GM19438 (cell line): ENCODE measurements at regions not wholly inside any gene's neighbourhood (a gene's known extent, or its start where the extent isn't known, plus 50 kb on each side); places are given as distances from the start of the nearest gene placed in this dataset.

Experiments used
- ATAC-seq: cut with Tn5 transposase; IDR thresholded peaks from one replicate; pipeline ENCODE4 v1.9.1; 2021; ENCODE audit warnings: low read depth; ENCODE audit not compliant: unreplicated experiment

DNA sequence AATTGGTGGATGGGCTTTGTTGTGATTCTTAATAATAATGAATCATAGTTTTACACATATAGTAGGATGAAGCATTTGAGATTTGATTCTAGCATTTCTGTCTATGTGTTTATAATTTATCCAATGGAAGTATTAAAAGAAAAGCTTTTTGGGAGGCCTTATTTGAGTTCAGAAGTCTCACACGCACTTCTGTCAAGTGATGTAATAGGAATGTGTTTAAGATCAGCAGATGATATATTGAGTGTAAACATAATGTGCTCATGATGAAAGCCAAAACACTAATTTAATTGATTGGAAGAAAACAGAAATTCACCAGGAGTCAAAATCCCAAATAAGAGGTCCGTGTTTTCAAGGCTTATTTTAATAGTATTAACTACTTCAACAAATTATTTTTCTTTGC is 435.6 kb upstream of the HSF2 start:
- ATAC-seq: no peak

DNA sequence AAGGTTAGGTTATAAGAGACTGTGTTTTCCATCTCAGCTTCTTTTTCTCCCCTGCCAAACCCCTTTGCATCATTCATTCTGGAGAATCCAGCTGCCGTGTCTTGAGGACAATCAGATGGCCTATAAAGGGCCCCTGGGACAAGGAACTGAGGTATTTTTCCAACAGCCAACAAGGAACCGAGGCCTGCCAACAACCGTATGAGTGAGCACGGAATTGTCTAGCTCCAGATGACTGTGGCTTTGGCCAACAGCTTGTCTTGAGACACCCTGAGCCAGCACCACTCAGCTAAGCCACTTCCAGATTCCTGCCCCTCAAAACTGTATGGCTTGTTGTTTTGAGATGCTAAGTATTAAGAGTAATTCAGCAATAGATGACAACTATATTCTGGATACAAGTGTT is 433.7 kb upstream of the HSF2 start:
- ATAC-seq: no peak

DNA sequence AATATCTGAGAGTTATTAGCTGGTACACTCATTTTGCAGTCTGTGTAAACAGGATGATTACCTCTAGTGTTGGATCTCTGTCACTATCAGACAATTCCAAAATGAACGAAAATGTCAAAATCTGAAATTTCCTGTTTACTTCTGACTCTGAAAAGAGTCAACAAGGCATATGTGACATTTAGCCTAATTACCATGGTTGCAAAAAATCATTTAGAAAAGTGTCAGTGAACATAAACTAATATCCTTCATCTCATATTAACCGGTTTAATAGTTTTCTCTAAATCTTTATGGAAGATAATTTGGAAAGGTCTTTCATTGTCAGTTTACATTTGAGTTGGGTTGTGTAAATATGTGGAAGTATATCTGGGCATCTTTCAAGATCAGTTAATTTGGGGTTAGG is 431.8 kb upstream of the HSF2 start:
- ATAC-seq: no peak

DNA sequence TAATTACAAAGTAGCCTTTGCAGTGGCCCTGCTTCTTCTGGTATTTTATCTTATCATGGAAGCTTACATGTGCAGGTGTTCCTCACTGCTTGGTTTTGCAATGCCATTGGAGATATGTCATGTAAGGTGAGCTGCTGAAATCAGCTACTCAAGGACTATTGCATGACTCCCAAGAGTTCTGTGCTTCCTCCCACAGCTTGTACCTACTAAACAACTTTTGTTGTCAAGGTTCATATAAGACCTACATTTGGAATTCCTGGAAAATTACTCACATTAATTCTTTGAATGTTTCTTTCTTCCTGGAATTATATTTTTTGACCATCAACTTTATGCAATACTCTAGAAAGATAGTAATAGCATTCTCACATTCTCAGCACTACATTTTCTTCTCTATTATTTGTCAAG is 427.5 kb upstream of the HSF2 start:
- no peak for ATAC-seq

DNA sequence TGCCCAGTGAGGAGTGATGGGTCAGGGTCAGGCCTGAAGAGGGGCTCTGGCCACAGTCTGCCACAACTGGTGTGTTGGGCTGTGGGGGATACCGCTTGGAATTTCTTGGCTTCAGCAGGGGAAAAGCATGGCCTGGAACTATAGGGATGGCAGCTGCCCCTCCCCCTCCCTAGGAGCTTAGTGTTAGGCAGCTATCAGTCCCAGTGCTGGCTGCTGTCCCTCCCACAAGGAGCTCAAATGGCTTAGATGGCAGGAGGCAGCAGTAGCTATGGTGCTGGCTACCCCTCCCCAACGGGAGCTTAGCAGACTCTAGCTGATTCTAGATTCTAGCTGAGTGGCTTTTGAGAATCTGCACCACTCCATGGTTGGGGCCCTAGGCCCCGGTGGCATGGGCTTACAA is 414.5 kb upstream of the HSF2 start:
- ATAC-seq: no peak

DNA sequence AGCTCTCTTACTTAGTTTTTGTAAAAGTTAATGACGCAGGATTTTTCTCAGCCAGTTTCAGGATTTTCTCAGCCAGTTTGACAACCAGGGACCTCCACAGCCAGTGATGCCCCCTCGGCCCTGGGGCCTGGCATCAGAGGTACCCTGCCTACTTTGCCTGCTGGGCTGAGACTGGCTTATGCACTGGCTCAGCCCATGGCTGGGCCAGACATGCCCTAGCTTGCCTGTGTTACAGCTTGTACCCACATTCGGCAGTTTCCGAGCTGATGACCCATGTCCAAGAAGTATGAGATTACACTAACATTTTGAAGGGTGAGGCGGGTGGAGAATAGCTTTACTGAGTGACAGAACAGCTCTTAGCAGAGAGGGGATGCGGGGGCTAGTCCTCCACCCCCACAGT is 406.1 kb upstream of the HSF2 start:
- no peak for ATAC-seq

DNA sequence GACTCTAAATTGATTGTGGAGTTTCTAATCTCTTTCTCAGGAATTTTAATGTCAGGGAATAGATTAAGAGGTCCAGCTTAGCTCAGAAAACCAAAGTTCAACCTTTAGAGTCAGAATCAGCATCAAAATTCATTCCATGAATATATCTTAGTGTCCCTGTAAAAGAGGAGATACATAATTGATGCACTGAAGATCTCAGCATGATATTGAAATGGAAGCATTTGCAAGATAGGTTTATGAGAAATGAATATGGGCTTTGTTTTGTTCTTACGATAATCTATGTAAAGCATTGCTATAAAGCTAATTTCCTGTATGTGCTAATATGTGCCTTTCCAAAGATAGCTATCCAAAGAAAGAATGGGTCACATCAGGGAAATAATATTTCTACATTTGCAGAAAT is 404.5 kb upstream of the HSF2 start:
- ATAC-seq: no peak

DNA sequence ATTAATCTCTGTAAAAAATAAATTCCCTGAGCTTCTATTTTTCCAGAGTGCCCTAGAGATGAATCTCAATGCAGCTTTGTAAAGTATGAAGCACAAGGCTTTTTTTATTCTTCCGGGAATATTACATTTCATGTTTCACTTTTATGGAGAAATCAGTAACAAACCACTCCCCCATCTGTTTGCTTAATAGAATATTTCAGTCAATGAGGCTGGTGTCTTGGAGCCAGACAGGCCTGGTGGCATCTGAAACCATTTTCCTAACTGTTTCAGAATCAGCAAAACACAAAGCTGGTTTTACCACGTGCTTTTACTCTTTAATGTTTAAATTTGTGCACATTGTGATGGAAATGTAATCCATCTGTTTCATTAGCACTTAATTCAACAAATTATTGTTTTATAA is 400.8 kb upstream of the HSF2 start:
- no peak for ATAC-seq

DNA sequence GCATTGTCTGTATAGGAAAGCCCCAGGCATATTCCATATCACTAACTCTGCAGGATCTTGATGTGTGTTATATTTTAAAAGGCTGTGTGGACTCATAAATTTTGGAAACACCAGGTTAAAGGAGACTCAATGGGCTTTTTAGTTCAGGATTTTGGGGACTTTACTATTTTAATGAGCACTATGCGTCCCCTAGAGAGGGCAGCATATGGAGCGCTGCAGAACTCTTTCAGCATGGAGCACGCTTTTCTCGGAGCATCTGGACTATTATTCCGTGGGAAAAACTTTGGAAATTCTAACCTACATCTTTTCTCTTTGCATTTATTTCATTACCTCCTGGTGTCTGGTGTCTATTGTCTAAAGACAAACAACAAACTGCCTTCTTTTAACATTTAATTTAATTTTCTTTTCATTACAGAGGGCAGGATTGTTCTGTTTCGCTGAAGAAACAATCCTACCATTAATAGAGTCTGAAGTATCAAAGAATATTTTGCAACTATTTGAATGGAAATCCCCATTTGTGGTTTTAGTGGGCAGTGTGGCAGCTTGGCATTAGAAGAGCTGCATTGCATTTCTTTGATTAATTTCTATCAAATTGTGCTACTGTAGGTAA is 399.9 kb upstream of the HSF2 start:
- no peak for ATAC-seq

DNA sequence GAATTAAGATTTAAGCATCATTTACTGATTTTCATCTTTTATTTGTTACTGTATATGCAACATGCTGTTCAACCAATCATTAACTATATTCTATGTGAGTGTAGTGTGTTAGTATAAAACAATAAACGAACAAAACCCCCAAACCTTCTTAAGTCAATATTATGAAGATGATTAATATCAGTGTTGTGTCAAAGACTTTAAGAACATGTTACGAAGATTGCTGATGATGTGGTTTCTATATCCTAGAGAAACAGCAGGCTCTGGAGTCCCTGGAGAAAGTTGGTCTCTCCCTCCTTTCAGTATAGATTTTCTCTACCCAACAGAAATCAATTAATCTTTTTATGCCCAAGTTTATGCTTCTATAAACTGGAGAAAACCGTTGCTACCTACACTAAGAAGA is 393.8 kb upstream of the HSF2 start:
- no peak for ATAC-seq

DNA sequence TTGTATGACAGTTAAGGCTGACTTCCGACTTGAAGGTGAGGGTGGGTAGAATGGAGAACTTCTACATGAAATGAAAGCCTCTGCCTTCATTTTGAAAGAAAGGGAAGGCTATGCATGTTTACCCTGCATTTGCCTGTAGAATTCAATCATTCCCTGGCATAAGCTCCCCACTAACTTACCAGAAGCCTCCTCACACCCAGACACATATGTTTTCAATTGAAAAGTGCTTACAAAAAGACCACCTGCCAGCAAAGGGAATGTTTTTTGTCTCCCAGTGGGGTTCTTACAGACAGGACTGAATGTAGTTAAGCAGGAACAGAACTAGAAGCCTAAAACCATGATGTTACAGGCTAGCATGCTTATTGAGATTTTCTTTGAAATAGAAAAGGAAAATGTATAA is 392.1 kb upstream of the HSF2 start:
- ATAC-seq: no peak

DNA sequence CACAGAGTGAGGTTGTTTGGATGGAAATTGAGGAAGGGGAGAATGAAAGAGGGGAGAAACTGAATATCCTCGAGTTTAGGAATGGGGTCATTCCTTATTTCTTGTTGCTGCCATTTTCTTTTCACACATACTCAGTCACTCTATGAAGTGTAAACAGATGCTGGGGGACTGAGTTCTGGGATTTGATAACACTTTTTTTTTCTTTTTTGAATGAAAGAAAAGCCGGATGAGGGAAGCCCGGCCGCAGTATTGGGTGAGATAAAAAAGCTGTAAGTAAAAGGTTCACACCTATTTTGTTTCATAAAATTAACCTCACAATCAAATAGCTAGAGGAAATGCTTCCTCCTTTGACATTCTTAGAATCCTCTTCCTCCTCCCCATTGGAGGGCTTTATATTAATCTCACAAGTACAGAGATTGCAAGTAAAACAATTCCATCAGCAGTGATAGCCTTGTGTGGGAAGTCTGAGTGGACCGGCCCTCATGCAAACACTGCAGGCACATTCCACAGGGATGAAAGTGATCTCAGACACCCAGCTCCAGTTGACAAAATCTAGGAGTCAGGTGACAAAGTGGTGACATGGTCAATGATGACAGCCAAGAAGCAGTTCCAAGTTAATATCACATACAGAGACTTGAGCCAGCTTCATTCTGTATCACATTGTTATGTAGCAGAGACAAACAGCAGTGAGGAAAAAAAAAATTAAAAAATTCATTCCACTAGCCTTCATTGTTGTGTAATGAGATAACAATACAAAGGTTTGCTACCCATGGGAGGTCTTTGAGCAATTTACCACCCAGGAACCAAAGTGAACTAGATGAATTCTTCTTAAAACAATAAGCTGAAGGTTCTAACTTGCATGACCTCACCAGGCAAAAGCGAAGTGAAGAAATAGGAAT is 391.1 kb upstream of the HSF2 start:
- ATAC-seq: no peak

DNA sequence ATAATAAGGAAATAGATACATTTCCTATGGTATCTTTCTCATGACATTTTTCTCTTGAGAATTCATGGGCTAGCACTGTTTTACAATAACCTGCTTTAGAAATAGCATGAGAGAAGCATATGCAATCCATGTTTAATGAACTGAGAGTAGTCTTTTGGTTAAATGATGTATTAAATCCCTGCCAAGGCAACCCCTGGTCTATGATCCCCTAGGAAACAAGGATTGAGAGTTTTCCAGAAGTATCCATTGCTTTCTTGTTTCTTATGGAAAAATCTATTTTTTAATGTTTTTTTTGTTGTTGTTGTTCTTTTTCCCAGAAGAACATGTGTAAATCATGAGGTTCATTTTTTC is 390.5 kb upstream of the HSF2 start:
- no peak for ATAC-seq

DNA sequence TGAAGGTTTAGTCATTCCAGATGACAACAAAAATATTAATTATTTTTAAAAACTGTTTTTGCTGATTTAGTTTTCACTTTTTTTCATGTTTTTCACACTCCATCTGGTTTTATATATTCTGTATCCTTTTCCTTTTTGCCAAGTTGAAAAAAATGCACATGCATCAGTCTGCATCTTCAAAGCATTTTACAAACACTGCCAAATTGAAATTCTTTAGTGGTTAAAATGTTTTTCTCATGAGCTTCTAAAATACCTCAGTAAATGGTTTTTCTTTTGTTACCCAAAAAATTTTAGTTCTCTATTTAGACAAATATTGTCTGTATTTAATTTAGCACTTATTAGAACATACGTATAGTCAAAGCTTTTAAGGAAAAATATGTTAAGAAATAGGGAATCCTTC is 386.9 kb upstream of the HSF2 start:
- ATAC-seq: no peak

DNA sequence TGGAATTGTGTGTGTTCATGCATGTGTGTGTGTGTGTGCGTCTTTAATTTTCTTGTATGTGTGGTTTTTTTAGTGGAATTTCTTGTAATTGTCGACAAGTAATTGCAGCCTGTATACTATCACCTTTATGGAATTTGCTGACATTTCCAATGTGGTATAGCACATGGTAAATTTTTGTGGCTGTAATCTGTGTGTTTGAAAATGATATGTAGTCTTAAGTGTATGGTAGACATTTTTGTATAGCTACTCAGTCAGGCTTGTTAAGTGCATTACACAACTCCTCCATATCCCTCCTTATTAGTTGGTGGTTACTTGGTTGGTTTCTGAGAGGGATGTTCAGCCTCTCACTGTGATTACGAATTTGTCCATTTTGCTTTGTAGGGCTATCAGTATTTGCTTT is 384.5 kb upstream of the HSF2 start:
- no peak for ATAC-seq

DNA sequence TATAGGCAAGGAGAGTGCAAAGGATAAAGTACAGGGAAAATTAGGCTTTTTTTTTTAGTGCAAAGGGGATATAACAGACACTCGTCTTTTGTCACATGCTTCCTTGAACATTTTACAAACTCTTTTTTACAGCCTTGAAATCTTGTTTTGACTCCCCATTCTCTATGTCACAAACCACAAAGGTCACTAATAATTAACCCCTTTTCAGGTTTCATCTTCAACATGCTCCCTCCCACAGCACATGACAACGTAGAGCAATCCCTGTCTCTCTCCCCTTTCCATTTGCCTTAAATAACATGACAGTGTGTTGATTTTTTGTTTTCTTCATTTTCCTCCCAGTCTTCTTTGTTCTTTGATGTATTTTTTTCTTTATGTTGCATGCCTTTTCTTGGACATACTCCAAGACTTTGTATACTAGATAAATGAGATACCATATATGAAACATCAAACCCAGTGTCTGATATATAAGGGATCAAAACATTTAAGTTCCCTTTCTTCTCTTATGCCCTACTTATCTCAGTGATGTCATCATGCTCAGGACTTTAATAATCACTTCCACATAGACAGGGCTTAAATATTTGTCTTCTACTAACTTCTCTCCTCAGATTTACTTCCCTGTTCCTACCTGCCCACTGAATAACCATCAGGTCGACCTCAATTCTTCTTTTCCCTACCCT is 378.7 kb upstream of the HSF2 start:
- peak; percentile 95 for ATAC-seq

DNA sequence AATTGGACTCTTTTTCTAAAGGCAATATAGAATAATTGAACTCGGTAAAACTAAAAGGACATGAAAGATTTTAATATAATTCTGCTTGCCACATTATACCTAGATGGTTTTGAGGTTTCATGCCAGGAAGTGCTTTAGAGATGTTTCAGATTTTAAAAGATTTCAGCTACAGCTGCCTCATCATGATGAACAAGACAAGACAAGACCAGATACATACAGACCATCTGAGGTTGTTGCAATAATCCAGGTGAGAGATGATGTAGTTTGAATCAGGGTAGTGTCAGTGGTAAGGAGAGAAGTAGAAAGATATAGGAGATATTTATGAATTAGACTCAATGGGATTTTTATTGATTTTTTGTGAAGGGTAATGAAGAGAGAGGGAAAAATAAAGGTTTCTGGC is 374.3 kb upstream of the HSF2 start:
- no peak for ATAC-seq

DNA sequence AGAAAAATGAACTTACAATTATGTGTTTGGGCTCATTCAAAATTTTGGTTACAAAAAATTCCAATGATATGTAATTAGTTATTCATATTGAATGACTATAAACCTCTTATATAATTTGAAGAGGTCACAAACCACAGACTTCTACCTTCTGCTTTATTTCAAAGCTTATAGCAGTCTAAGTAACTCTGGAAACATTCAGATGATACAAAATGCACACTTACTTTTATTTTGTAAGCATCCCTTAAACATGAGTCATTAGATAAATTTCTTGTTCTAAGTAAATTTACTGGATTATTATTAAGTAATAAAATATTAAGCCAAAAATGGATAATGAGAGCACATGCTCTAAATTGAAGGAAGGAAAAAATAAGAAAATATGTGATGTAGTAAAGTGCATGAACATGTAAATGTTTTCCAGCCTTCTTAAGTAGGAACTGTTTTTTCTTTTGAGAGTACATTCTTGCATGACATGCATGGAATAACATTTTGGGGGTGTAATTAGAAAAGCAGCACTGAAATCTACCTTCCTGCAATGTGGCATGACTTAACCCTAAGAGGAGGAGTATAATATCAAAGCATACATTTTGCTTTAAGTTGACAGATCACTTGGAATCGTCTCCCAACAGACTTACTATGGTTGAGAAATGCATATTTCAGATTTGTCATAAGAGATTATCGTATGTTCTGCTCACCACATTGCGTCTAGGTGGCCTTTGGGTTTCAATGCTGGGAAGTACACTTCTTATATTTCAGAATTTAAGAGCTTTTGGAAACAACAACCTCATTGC is 372.7 kb upstream of the HSF2 start:
- no peak for ATAC-seq

DNA sequence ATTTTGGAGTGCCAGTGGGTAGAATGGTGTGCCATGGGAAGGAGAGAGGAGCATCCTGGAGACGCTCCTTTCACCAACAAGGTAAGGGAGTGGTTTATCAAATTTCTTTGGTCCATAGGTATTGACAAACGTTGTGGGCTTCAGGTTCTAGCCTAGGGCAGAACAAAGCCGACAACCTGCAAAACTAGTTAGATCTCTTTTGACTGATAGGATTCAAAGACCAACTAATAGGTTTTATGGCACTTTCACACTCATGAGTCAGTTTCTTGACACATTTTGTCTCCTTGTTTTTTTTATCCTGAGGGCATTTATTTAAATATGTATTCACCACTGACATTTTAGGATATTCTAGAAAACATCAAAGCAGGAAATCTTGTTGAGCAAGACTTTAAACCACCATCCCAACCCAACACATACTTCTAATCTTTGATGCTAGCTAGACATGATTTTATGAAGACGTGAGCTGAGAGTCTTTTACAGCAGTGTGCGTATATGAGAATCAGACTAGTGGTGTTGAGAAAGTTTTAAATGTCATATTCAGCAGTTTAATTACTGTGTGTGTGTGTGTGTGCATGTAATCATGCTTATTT is 370.4 kb upstream of the HSF2 start:
- no peak for ATAC-seq

DNA sequence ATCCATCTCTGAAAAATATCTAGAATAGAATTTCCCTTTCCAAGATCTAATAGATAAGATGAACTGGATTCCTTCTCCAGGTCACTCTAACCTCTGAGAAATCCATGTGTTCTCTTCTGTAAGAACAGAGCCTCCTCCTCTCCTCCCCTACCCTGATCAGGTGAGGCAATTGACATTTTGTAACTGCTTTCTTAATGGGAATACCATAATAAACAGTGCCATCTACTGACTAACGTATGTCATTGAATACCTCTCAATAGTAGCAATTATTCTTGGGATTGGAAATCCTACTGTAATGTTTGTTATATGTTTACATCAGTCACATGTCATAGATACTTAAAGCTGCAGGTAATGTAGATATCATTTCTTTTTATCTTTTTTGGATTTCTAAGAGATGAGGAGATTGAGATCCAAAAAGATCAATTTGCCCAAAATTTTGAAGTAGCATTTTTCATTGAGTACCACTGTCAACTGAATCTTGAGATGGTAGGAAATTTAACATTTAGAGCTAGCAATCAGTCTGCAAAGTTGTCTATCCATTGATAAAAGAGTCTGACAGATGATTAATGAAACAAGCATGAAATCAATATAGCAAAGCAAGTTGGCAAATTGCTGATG is 365.8 kb upstream of the HSF2 start:
- peak; percentile 81 for ATAC-seq
